ENCODE measurements at regions not wholly inside any gene's neighbourhood (a gene's known extent, or its start where the extent isn't known, plus 50 kb on each side); places are given as distances from the start of the nearest gene placed in this dataset.

- TF ChIP-seq POLR2A (IDR thresholded peaks at IDR 0.05) (no peak), POLR2AphosphoS5 (IDR thresholded peaks at IDR 0.05) (no peak)
- TF ChIP-seq, protein P1, sequence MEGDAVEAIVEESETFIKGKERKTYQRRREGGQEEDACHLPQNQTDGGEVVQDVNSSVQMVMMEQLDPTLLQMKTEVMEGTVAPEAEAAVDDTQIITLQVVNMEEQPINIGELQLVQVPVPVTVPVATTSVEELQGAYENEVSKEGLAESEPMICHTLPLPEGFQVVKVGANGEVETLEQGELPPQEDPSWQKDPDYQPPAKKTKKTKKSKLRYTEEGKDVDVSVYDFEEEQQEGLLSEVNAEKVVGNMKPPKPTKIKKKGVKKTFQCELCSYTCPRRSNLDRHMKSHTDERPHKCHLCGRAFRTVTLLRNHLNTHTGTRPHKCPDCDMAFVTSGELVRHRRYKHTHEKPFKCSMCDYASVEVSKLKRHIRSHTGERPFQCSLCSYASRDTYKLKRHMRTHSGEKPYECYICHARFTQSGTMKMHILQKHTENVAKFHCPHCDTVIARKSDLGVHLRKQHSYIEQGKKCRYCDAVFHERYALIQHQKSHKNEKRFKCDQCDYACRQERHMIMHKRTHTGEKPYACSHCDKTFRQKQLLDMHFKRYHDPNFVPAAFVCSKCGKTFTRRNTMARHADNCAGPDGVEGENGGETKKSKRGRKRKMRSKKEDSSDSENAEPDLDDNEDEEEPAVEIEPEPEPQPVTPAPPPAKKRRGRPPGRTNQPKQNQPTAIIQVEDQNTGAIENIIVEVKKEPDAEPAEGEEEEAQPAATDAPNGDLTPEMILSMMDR (IDR thresholded peaks at IDR 0.05 in 8 of 11, conservative IDR thresholded peaks at IDR 0.05 in 3 of 11): no peak
Measured at GRCh38 chr4:4749137-4749536, 110.3 kb upstream of the MSX1 start.

All from spleen (tissue), 7 donors.